DOHH2 (cell line): ENCODE measurements at regions not wholly inside any gene's neighbourhood (a gene's known extent, or its start where the extent isn't known, plus 50 kb on each side); places are given as distances from the start of the nearest gene placed in this dataset.

Experiments
- H3F3A ChIP-seq: fragments of 200-600 bp; sonication (generic), shearing (Covaris generic); 2 replicates; pipeline ENCODE4 v1.6.0; 2016; ENCODE audit warnings: antibody characterized with exemption, mild to moderate bottlenecking; ENCODE audit not compliant: control insufficient read depth, insufficient read depth
- H3K27ac ChIP-seq: fragments of 200-600 bp; sonication (generic); 2 replicates; pipeline ENCODE4 v1.5.1; 2014; ENCODE audit warnings: low read depth, mild to moderate bottlenecking, low read length, moderate library complexity
- H3K27me3 ChIP-seq: fragments of 200-600 bp; sonication (generic); 2 replicates; pipeline ENCODE4 v1.6.1; 2014; ENCODE audit warnings: mild to moderate bottlenecking, low read length, mixed read lengths; ENCODE audit not compliant: control insufficient read depth
- H3K36me3 ChIP-seq: fragments of 200-600 bp; sonication (generic); 2 replicates; pipeline ENCODE4 v1.6.1; 2014; ENCODE audit warnings: mild to moderate bottlenecking, low read length, moderate library complexity, mixed read lengths; ENCODE audit not compliant: control insufficient read depth
- H3K4me1 ChIP-seq: fragments of 200-600 bp; sonication (generic); 2 replicates; pipeline ENCODE4 v1.6.1; 2014; ENCODE audit warnings: mild to moderate bottlenecking, low read length, mixed read lengths; ENCODE audit not compliant: control insufficient read depth
- H3K4me2 ChIP-seq: fragments of 200-600 bp; sonication (generic); 2 replicates; pipeline ENCODE4 v1.6.0; 2014; ENCODE audit warnings: mild to moderate bottlenecking, low read length, moderate library complexity
- H3K4me3 ChIP-seq: fragments of 200-600 bp; sonication (generic); 2 replicates; pipeline ENCODE4 v1.5.1; 2014; ENCODE audit warnings: mild to moderate bottlenecking, low read length, mixed read lengths
- H3K79me2 ChIP-seq: fragments of 200-600 bp; sonication (generic); 2 replicates; pipeline ENCODE4 v1.6.1; 2014; ENCODE audit warnings: mild to moderate bottlenecking, low read length, mixed read lengths; ENCODE audit not compliant: control insufficient read depth
- H3K9me2 ChIP-seq: fragments of 200-600 bp; sonication (generic); replicated peaks from 2 replicates; pipeline ENCODE4 v1.6.1; 2014; ENCODE audit warnings: mild to moderate bottlenecking, low read length, mixed read lengths; ENCODE audit not compliant: control insufficient read depth
- H3K9me3 ChIP-seq: fragments of 200-600 bp; sonication (generic); 2 replicates; pipeline ENCODE4 v1.6.1; 2014; ENCODE audit warnings: antibody characterized with exemption, low read length, mixed read lengths; ENCODE audit not compliant: control insufficient read depth, insufficient read depth
- H4K20me1 ChIP-seq: fragments of 200-600 bp; sonication (generic); 2 replicates; pipeline ENCODE4 v1.6.0; 2014; ENCODE audit warnings: low read depth, mild to moderate bottlenecking, antibody characterized with exemption, low read length, moderate library complexity; ENCODE audit not compliant: control insufficient read depth, insufficient read depth
- CTCF ChIP-seq: fragments of 200-600 bp; sonication (generic); IDR thresholded peaks from one replicate; pipeline ENCODE4 v1.5.1; 2014; ENCODE audit warnings: antibody characterized with exemption, mild to moderate bottlenecking, low read depth, low read length; ENCODE audit not compliant: poor library complexity, severe bottlenecking
- EZH2phosphoT487 ChIP-seq: fragments of 200-600 bp; sonication (generic); IDR thresholded peaks from 2 replicates; pipeline ENCODE4 v1.6.1; 2017; ENCODE audit warnings: borderline replicate concordance, mild to moderate bottlenecking, antibody characterized with exemption, low read length, moderate library complexity, mixed read lengths

- peaks cover 2% of the 10 kb centered on the region; the same call in 1 of the 2 replicates for H3K27me3 ChIP-seq
- H3K9me2 ChIP-seq = no peaks in the 10 kb centered on the region
- no peak overlapping the region for H3K4me3 ChIP-seq
- no peaks in the 10 kb centered on the region for H3K9me3 ChIP-seq
- no peaks in the 10 kb centered on the region for H4K20me1 ChIP-seq
- no peak overlapping the region for H3K27ac ChIP-seq
- H3F3A ChIP-seq = no peaks in the 10 kb centered on the region
- H3K36me3 ChIP-seq = no peaks in the 10 kb centered on the region
- no peaks in the 10 kb centered on the region for H3K79me2 ChIP-seq
- H3K4me1 ChIP-seq = no peaks in the 10 kb centered on the region
- TF ChIP-seq EZH2phosphoT487 (no peak), CTCF (no peak)
- no peak overlapping the region for H3K4me2 ChIP-seq
Measured at GRCh38 chr6:166820070-166820469, 136.3 kb downstream of the RNASET2 start.

- Histone ChIP-seq H4K20me1 (no peaks in the 10 kb centered on the region), H3K27ac (no peak overlapping the region), H3K4me2 (no peak overlapping the region), H3K4me1 (no peaks in the 10 kb centered on the region), H3K36me3 (no peaks in the 10 kb centered on the region), H3K27me3 (no peaks in the 10 kb centered on the region; the same call in 1 of the 2 replicates), H3K79me2 (no peaks in the 10 kb centered on the region), H3K9me3 (no peaks in the 10 kb centered on the region), H3F3A (no peaks in the 10 kb centered on the region), H3K4me3 (no peak overlapping the region), H3K9me2 (no peaks in the 10 kb centered on the region)
- no peak for TF ChIP-seq CTCF
- TF ChIP-seq EZH2phosphoT487 = no peak
Measured at GRCh38 chr6:166815629-166816028, 140.7 kb downstream of the RNASET2 start.

GRCh38 chr6:166814390-166814789 lies 142.0 kb downstream of the RNASET2 start:
- no peak for TF ChIP-seq CTCF
- no peak for TF ChIP-seq EZH2phosphoT487
- no peaks in the 10 kb centered on the region for H3K4me1 ChIP-seq
- H3K9me2 ChIP-seq = no peaks in the 10 kb centered on the region
- H3K9me3 ChIP-seq = no peaks in the 10 kb centered on the region
- H3K36me3 ChIP-seq = no peaks in the 10 kb centered on the region
- no peak overlapping the region for H3K4me3 ChIP-seq
- no peaks in the 10 kb centered on the region for H3F3A ChIP-seq
- no peak overlapping the region for H3K27ac ChIP-seq
- no peaks in the 10 kb centered on the region for H3K79me2 ChIP-seq
- no peaks in the 10 kb centered on the region for H4K20me1 ChIP-seq
- no peak overlapping the region for H3K4me2 ChIP-seq
- no peaks in the 10 kb centered on the region; the same call in 1 of the 2 replicates for H3K27me3 ChIP-seq

GRCh38 chr6:166813461-166813860 lies 142.9 kb downstream of the RNASET2 start:
- H3K4me3 ChIP-seq = no peak overlapping the region
- no peaks in the 10 kb centered on the region for H3K36me3 ChIP-seq
- no peak overlapping the region for H3K27ac ChIP-seq
- no peaks in the 10 kb centered on the region for H3K4me1 ChIP-seq
- no peaks in the 10 kb centered on the region for H3F3A ChIP-seq
- TF ChIP-seq CTCF (no peak), EZH2phosphoT487 (no peak)
- no peaks in the 10 kb centered on the region for H3K9me2 ChIP-seq
- H4K20me1 ChIP-seq = no peaks in the 10 kb centered on the region
- H3K27me3 ChIP-seq = no peaks in the 10 kb centered on the region
- no peaks in the 10 kb centered on the region for H3K79me2 ChIP-seq
- H3K4me2 ChIP-seq = no peak overlapping the region
- no peaks in the 10 kb centered on the region for H3K9me3 ChIP-seq
